Activated naive CD4-positive, alpha-beta T cell treated with anti-CD3 and anti-CD28 coated beads, Interleukin-2, amount 50 U/mL, for 72 hours (primary cell): ENCODE measurements at regions not wholly inside any gene's neighbourhood (a gene's known extent, or its start where the extent isn't known, plus 50 kb on each side); places are given as distances from the start of the nearest gene placed in this dataset.
"Not testable (repeated sequence)": the region's sequence is repeated elsewhere in the genome, so short reads cannot be mapped to it uniquely, and the experiment has no call there.

Experiments
- ATAC-seq, 2 donors: fragments of 150-1000 bp; cut with Tn5 transposase; 2 replicates each; pipeline ENCODE4 v1.10.0; 2021; ENCODE audit warnings: mild to moderate bottlenecking in 2 of 2, moderate library complexity in 2 of 2
- DNase-seq, 2 donors: peaks; one replicate each; pipeline ENCODE4 v3.0.0; 2021 to 2022; ENCODE audit warnings: low spot score in 2 of 2
- H3K27ac Mint-ChIP-seq, 2 donors: one replicate each; pipeline ENCODE4 v1.8.0; 2022; ENCODE audit warnings: mild to moderate bottlenecking in 2 of 2, mixed read lengths in 2 of 2
- H3K36me3 Mint-ChIP-seq, 2 donors: one replicate each; pipeline ENCODE4 v1.8.0; 2022; ENCODE audit warnings: mixed read lengths in 2 of 2
- H3K9me3 Mint-ChIP-seq, 2 donors: one replicate each; pipeline ENCODE4 v1.8.0; 2022; ENCODE audit warnings: mixed read lengths in 2 of 2

DNA sequence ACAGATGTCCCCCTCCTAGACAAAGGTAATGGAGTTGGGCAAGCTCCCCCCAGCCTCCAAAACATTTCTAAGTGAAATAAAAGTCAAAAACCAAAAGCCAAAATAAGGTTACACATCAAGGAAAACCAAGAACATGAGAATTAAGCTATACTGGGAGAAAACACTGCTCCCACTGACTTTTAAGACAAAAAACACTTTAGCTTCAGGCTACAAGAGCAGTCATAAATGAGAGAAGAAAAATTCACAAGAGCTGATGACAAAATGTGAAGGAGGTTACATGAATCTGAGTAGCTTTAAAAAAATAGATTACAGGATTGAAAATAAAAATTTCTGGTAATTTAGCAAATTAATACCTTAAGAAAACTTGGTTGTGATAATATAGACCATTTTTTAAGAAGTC, 1370.3 kb upstream of the CDH9 start:
- H3K9me3 Mint-ChIP-seq = peaks cover 24 to 26% of the 10 kb centered on the region in 2 donors
- DNase-seq = no peak
- peaks cover 0 to 9% of the 10 kb centered on the region in 2 donors for H3K36me3 Mint-ChIP-seq
- H3K27ac Mint-ChIP-seq = no peak overlapping the region
- no peak for ATAC-seq

DNA sequence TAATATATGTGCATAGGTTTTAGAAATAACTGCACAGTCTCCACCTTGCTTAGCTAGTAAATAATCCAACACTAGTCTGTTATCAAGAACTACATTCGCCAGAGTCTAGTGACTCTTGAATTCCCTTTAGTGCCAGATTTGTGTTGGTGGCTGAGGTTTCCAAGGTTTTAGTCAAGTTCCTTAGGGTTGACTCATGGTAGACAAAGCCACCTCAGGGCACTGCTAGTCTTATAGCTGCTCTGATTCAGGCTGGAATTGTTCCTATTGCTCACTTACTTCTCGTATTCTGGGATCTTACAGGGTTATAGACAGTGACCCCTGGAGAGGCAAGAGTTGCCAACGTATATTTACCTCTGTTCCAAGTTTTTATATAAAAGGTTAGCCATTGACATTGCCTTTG, 1369.8 kb upstream of the CDH9 start:
- H3K36me3 Mint-ChIP-seq = peaks cover 0 to 9% of the 10 kb centered on the region in 2 donors
- no peak for DNase-seq
- peaks cover 23 to 24% of the 10 kb centered on the region in 2 donors for H3K9me3 Mint-ChIP-seq
- ATAC-seq = no peak
- H3K27ac Mint-ChIP-seq = no peak overlapping the region

DNA sequence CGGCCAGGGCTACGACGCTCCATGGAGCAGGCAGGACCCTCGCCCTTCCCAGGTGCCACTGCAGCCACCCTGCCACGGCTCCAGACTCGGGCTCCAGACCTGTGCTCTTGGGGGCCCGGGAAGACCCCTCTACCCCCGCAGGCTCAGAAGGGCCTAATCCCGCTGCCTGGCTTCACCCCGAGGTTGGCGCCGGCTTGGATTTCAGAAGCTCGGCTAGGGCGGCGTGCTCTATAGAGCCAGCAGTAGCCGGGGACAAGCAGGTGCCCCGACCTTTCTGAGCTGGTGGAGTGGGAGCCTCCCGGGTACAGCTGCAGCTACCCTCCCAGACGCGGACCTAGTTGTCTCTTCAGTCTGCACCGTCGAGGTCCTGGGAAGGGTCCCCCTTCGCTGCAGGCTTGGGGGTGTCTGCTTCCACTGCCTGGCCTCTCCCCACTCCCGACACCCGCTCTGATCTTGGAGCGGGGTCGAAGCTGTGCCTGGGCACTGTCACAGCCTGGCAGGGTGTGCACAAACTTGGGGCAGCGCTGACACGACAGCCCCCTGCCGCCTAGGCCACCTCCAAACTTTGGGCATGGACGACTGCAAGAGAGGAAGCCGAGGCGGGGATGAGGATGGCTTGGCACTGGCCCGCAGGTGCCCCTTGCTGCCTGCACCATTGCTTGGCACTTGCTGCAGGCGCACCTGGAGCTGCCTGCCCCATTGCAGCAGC, 1366.1 kb upstream of the CDH9 start:
- Mint-ChIP-seq H3K9me3 (peaks cover 19 to 20% of the 10 kb centered on the region in 2 donors), H3K36me3 (peaks cover 0 to 9% of the 10 kb centered on the region in 2 donors), H3K27ac (no peak overlapping the region)
- DNase-seq (no peak), ATAC-seq (no peak)

DNA sequence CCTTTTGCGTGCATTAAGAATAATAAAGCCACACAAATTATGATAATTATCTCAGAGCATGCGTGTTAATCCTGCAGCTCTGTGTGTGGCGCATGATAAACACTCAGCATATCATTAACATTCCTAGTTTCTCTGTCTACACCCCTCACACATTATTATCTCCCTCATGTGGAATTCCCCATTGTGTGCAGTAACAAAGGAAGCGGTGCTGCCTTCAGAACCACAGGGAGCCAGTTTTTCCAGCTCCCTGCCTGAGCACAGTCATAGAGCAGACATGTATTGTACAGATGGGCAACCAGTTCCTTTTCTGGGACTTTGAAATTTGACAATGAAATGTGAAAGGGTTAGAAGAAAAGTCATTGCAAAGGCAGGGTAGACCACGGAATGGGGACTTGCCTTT, 1365.5 kb upstream of the CDH9 start:
- no peak for DNase-seq
- Mint-ChIP-seq H3K36me3 (peaks cover 0 to 9% of the 10 kb centered on the region in 2 donors), H3K27ac (no peak overlapping the region), H3K9me3 (peaks cover 19 to 20% of the 10 kb centered on the region in 2 donors)
- ATAC-seq = no peak

DNA sequence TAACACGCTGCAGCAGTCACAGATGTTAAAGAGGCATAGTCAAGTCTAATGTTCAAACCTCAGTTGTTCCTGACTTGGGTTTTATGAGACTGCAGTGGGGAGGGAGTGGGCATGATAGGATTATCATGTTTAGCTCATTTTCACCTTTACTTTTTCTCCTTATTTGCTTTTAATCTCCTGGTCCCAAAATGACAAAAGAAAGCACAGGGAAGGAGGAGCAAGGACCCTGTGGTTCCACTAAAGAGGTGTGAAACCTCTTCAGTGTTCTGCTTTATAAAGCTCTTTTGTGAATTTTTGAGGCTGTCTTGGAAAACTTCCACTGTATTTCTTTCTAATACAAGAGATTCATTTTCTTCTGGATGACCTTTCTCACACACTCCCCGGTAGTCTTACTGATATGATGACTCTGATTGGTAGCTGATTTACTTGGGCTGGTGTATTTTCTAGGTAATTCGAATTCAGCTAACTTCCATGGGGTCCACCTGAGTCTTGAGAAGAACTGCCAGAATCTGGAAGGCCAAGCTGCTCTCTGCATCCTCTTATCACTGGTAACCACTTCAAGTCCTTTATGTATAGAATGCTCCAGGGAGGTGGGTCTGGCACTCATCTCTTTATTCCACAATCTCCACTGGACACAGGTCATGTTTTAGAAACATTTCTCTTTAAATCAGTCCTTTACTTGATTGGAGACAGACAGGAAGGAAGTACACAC, 1364.4 kb upstream of the CDH9 start:
- no peak for ATAC-seq
- no peak for DNase-seq
- Mint-ChIP-seq H3K36me3 (peaks cover 0 to 9% of the 10 kb centered on the region in 2 donors), H3K9me3 (peaks cover 24 to 26% of the 10 kb centered on the region in 2 donors), H3K27ac (no peak overlapping the region)

DNA sequence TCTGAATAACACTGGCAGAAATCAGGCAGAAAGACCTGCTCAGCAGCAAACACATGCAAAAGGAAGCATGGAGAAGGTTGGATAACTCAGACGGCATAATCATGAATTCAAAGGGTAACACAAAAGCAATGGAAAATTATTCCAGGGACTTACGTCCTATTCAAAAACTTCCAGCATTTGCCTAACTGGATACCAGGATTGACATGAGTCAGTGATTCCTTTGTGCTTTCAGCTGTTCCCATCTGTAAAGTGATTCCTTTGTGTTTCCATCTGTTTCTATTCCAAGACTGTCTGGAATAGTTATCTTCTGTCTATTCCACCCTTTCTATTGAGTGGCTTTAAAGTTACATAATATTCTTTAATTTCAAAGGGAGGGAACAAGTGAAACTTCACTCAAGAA, 1361.7 kb upstream of the CDH9 start:
- ATAC-seq (no peak), DNase-seq (no peak)
- peaks cover 0 to 3% of the 10 kb centered on the region in 2 donors for H3K36me3 Mint-ChIP-seq
- no peak overlapping the region for H3K27ac Mint-ChIP-seq
- H3K9me3 Mint-ChIP-seq = peaks cover 15 to 19% of the 10 kb centered on the region in 2 donors

DNA sequence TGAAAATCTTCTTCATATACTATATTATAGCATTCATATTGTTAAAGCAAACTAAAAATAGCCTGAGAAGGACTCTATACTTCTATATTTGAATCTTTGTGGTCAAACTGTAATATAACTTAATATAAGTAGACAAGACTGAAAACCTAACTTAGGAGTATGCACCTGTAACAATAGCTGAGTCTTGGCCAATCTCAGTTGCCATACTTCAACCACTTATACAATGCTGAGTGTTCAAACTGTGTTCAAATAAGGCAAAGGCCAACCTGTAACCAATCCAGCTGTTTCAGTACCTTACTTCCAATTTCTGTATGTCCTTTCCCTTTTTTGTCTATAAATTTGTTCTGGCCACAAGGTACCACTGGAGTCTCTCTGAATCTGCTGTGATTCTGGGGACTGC, 1360.8 kb upstream of the CDH9 start:
- Mint-ChIP-seq H3K27ac (no peak overlapping the region), H3K9me3 (peaks cover 13 to 19% of the 10 kb centered on the region in 2 donors), H3K36me3 (no peaks in the 10 kb centered on the region)
- no peak for DNase-seq
- no peak for ATAC-seq

DNA sequence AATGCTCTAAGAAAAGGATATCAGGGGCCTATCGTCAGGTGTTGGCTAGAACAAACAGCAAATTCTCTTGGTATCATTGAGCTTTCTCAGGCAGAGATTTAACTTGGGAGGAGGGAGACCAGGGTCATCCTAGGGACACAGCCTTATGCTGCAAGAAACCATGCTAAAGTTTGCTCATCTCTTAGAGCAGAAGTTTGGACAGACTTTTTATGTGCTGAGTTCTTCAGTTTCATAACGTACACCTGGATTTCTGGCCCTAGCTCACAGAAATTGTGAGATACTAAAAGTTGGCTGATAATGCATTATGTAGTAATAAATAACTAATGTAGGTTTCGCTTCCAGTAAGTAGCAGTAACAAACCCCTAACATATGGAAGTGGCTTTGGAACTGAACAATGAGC, 1359.8 kb upstream of the CDH9 start:
- Mint-ChIP-seq H3K9me3 (peaks cover 13 to 15% of the 10 kb centered on the region in 2 donors), H3K27ac (no peak overlapping the region), H3K36me3 (no peaks in the 10 kb centered on the region)
- DNase-seq (no peak), ATAC-seq (no peak)

DNA sequence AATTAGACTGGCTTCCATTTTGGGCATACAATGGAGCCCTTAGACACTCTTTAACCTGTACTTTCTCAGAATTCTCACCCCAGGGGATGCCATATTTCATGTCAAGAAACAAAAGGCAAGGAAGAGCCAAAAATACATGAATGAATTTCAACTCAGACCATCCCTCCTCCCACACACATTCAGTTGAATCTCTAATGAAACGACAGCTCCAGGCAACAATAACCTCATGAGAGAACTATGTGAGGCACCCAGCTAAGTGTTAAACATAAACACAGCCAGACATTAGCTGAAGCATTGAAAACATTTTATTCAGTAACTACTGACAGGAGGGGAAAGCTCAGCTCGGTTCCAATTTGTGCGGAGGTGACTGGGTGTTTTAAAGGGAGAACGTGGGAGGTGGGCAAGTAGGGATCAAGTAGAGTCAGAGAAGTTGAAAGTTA, 1359.1 kb upstream of the CDH9 start:
- Mint-ChIP-seq H3K27ac (no peak overlapping the region), H3K36me3 (no peaks in the 10 kb centered on the region), H3K9me3 (peaks cover 13 to 15% of the 10 kb centered on the region in 2 donors)
- ATAC-seq (no peak), DNase-seq (no peak)

DNA sequence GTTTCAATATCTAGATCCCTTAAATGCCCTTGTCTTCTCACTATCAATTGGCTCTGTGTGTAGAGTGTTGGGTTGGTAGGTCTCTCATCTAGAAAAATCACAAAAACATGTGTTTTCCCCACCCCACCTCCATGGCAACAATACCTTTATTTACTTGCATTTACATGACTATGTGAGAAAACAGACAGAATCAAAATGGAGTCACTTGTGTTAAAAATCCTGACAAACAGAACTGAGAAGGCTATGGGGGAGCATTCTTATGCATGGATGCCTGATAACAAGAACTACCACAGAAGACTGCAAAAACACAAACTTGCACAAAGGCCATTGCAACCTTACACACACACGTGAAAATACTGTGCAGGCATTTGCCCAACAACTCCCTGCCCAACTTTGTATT, 1352.9 kb upstream of the CDH9 start:
- Mint-ChIP-seq H3K9me3 (peaks cover 3 to 10% of the 10 kb centered on the region in 2 donors), H3K36me3 (no peaks in the 10 kb centered on the region), H3K27ac (no peak overlapping the region)
- no peak for DNase-seq
- ATAC-seq = no peak

DNA sequence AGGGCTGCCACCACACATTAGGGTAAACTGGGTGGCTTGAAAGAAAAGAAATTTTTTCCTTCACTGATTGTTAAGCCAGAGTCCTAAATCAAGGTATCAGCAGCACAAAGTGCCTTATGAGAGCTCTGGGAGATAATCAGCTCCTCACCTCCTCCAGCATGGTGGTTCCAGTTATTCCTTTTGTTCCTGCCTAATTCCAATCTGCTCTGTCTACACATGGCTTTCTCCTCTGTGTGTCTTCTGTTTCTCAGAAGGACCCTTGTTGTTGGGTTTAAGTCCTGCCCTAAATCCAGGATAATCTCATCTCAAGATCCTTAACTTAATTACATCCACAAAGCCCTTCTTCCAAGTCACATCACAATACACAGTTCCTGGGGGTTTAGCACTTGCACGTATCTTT, 1352.0 kb upstream of the CDH9 start:
- no peak for DNase-seq
- no peak for ATAC-seq
- H3K36me3 Mint-ChIP-seq = no peaks in the 10 kb centered on the region
- H3K9me3 Mint-ChIP-seq = peaks cover 3 to 10% of the 10 kb centered on the region in 2 donors
- no peak overlapping the region for H3K27ac Mint-ChIP-seq

DNA sequence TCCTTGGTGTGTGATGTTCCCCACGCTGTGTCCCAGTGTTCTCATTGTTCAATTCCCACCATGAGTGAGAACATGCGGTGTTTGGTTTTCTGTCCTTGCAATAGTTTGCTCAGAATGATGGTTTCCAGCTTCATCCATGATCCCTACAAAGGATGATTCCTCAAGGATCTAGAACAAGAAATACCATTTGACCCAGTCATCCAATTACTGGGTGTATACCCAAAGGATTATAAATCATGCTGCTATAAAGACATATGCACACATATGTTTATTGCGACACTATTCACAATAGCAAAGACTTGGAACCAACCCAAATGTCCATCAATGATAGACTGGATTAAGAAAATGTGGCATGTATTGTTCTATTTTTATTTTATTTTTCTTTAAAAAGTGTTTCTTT, 1351.3 kb upstream of the CDH9 start:
- not testable (repeated sequence) for ATAC-seq

DNA sequence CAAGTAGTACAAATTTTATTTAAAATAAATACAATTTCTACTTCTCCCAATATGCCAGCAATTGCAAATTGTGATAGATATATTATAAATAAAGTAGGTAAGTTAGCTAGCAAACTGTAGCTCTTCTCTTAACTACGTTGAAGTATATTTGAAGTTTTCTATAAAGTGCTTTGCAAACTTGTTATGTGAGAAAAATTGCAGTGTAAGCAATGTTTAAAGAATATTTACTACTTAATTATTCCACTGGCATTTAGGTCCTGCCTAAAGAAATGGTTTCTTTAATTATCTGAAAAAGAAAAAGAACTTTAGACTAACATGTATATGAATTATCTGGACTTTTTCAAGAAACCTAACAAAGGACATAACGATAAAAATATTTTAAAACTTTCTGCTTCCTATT, 1350.0 kb upstream of the CDH9 start:
- Mint-ChIP-seq H3K9me3 (peaks cover 7 to 10% of the 10 kb centered on the region in 2 donors), H3K36me3 (no peaks in the 10 kb centered on the region), H3K27ac (no peak overlapping the region)
- DNase-seq = no peak
- ATAC-seq = no peak

More for the DNA sequence above, 1351.3 kb upstream of the CDH9 start:
- DNase-seq, H3K27ac Mint-ChIP-seq, H3K36me3 Mint-ChIP-seq, H3K9me3 Mint-ChIP-seq: not testable (repeated sequence)

DNA sequence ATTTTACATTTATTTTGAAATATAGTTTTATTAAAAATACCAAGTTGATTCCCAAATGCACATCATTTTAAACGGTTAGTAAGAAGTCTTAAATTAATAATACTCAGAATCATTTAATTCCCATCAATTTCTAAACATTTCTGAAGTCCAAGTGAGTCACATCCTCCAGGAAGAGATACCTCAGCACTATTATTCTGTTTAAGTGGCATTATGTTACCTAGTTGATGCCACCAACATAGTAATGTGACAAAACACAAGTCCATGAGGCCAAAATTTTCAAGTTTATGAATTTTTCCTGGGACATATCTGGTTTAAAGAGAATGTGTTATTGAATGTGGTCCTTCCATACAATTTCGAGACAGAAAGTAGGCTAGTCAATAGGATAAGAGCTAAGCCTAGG, 1348.3 kb upstream of the CDH9 start:
- peaks cover 7 to 13% of the 10 kb centered on the region in 2 donors for H3K9me3 Mint-ChIP-seq
- DNase-seq (no peak), ATAC-seq (no peak)
- no peak overlapping the region for H3K27ac Mint-ChIP-seq
- H3K36me3 Mint-ChIP-seq = no peaks in the 10 kb centered on the region

DNA sequence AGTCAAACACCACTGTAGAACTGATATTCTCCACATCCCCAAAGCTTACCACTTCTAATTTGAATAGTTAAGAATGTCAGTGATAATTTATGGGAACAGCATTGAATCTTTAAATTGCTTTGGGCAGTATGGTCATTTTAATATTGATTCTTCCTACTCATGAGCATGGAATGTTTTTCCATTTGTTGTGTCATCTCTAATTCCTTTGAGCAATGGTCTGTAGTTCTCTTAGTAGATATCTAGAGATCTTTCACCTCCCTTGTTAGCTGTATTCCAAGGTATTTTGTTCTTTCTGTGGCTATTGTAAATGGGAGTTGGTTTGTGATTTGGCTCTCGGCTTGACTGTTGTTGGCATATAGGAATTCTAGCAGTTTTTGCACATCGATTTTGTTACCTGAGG, 1341.8 kb upstream of the CDH9 start:
- peaks cover 7 to 25% of the 10 kb centered on the region in 2 donors for H3K9me3 Mint-ChIP-seq
- no peak overlapping the region for H3K27ac Mint-ChIP-seq
- no peaks in the 10 kb centered on the region for H3K36me3 Mint-ChIP-seq
- DNase-seq (no peak), ATAC-seq (no peak)

DNA sequence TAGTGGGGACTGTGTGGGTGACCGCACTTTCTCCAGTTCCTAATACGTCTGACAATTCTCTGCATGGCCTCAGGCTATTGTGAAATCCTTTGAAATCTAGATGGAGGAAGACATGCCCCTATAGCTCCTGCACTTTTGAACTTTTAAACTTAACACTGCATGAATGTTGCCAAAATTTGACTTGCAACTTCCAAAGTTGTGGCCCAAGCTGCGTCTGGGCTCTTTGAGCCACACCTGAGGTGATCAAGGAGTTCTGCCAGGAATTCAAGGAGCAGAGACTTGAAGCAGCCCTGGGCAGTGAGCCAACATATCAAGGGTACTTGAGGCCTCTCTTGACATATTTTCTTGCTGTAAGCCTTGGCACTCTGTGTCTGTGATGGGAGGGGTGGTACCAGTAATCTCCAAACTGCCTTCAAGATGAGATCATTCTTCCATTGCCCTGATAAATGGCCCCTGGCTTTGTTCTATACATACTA, 1336.1 kb upstream of the CDH9 start:
- no peak for ATAC-seq
- H3K36me3 Mint-ChIP-seq = no peaks in the 10 kb centered on the region

DNA sequence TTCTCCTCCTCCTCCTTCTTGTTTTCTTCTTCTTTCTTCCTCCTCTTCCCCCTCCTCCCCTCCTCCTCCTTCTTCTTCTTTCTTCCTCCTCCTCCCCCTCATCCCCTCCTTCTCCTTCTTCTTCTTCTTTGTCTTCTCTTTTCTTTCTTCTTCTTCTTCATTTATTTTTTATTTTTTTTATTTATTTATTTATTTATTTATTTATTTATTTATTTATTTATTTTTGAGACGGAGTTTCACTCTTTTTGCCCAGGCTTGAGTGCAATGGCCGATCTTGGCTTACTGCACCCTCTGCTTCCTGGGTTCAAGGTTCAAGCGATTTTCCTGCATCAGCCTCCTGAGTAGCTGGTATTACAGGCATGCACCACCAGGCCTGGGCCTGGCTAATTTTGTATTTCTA, 1332.5 kb upstream of the CDH9 start:
- no peaks in the 10 kb centered on the region for H3K36me3 Mint-ChIP-seq
- DNase-seq = no peak
- ATAC-seq = no peak
- no peak overlapping the region for H3K27ac Mint-ChIP-seq
- peaks cover 15 to 22% of the 10 kb centered on the region in 2 donors for H3K9me3 Mint-ChIP-seq

More for the DNA sequence above, 1336.1 kb upstream of the CDH9 start:
- Mint-ChIP-seq H3K27ac (no peak overlapping the region), H3K9me3 (peaks cover 12 to 22% of the 10 kb centered on the region in 2 donors)
- no peak for DNase-seq

DNA sequence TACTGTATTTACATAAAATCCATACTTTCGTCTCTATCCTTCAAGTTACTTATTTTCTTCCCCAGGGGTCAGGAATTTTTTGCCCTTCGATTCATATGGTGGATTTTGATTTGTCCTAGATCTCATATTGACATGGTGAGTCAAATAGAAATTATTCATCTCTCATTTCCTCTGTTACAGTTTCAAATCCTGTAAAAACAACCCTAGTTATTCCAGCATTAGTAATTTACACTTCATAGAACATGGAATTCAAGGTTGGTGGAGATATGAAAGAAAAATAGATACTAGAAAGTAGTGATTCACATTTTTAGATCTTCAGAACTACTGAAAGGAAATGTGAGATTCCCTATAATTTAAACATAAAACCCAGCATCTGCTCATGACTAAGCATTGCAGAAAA, 1331.0 kb upstream of the CDH9 start:
- Mint-ChIP-seq H3K9me3 (peaks cover 9 to 12% of the 10 kb centered on the region in 2 donors), H3K27ac (no peak overlapping the region), H3K36me3 (no peaks in the 10 kb centered on the region)
- ATAC-seq = no peak
- DNase-seq = no peak
